ENCODE measurements at regions not wholly inside any gene's neighbourhood (a gene's known extent, or its start where the extent isn't known, plus 50 kb on each side); places are given as distances from the start of the nearest gene placed in this dataset.

- Mint-ChIP-seq H3K9me3 (no peaks in the 10 kb centered on the region), H3K27ac (no peak overlapping the region), H3K4me3 (no peak overlapping the region), H3K4me1 (peaks cover 42% of the 10 kb centered on the region), H3K36me3 (ENCODE audit: low read depth) (no peaks in the 10 kb centered on the region), H3K27me3 (ENCODE audit: low read depth, poor library complexity) (peaks cover 20% of the 10 kb centered on the region)
- no peak for TF ChIP-seq CTCF (IDR thresholded peaks at IDR 0.05)
- DNase-seq, result no peak
Measured at GRCh38 chr10:71031603-71032002, 143.2 kb upstream of the PCBD1 start.

GRCh38 chr10:71032887-71033286 lies 144.5 kb upstream of the PCBD1 start:
- no peaks in the 10 kb centered on the region for H3K9me3 Mint-ChIP-seq
- H3K4me3 Mint-ChIP-seq, result no peak overlapping the region
- DNase-seq, result no peak
- TF ChIP-seq CTCF (IDR thresholded peaks at IDR 0.05), result no peak
- peaks cover 50% of the 10 kb centered on the region for H3K4me1 Mint-ChIP-seq
- peaks cover 22% of the 10 kb centered on the region for H3K27me3 Mint-ChIP-seq (ENCODE audit: low read depth, poor library complexity)
- H3K27ac Mint-ChIP-seq, result peak overlapping the region; percentile 2
- no peaks in the 10 kb centered on the region for H3K36me3 Mint-ChIP-seq (ENCODE audit: low read depth)

- no peak for DNase-seq
- Mint-ChIP-seq H3K27me3 (ENCODE audit: low read depth, poor library complexity) (peaks cover 18% of the 10 kb centered on the region), H3K4me3 (no peak overlapping the region), H3K9me3 (no peaks in the 10 kb centered on the region), H3K4me1 (peaks cover 54% of the 10 kb centered on the region), H3K36me3 (ENCODE audit: low read depth) (no peaks in the 10 kb centered on the region), H3K27ac (no peak overlapping the region)
- peak; percentile 32 for TF ChIP-seq CTCF (IDR thresholded peaks at IDR 0.05)
Measured at GRCh38 chr10:71033396-71033980, 145.1 kb upstream of the PCBD1 start.

- no peak overlapping the region for H3K4me3 Mint-ChIP-seq
- H3K36me3 Mint-ChIP-seq (ENCODE audit: low read depth), result no peaks in the 10 kb centered on the region
- H3K4me1 Mint-ChIP-seq, result peaks cover 63% of the 10 kb centered on the region
- H3K27ac Mint-ChIP-seq, result no peak overlapping the region
- no peaks in the 10 kb centered on the region for H3K9me3 Mint-ChIP-seq
- DNase-seq, result no peak
- peaks cover 18% of the 10 kb centered on the region for H3K27me3 Mint-ChIP-seq (ENCODE audit: low read depth, poor library complexity)
- no peak for TF ChIP-seq CTCF (IDR thresholded peaks at IDR 0.05)
Measured at GRCh38 chr10:71035511-71036296, 147.3 kb upstream of the PCBD1 start.

GRCh38 chr10:71036297-71036966 lies 148.1 kb upstream of the PCBD1 start:
- no peaks in the 10 kb centered on the region for H3K36me3 Mint-ChIP-seq (ENCODE audit: low read depth)
- peak overlapping the region; percentile 22 for H3K4me3 Mint-ChIP-seq
- no peak for TF ChIP-seq CTCF (IDR thresholded peaks at IDR 0.05)
- peak overlapping the region; percentile 67 for H3K27ac Mint-ChIP-seq
- H3K9me3 Mint-ChIP-seq, result no peaks in the 10 kb centered on the region
- H3K27me3 Mint-ChIP-seq (ENCODE audit: low read depth, poor library complexity), result peaks cover 18% of the 10 kb centered on the region
- H3K4me1 Mint-ChIP-seq, result peaks cover 66% of the 10 kb centered on the region
- no peak for DNase-seq

Data from nephron progenitor cell (in vitro differentiated cells).